ENCODE measurements at regions not wholly inside any gene's neighbourhood (a gene's known extent, or its start where the extent isn't known, plus 50 kb on each side); places are given as distances from the start of the nearest gene placed in this dataset.
"Not testable (repeated sequence)": the region's sequence is repeated elsewhere in the genome, so short reads cannot be mapped to it uniquely, and the experiment has no call there.

GRCh38 chr10:114714281-114714741 lies 56.2 kb upstream of the ABLIM1 start:
- peak; percentile 90 for DNase-seq (ENCODE audit: low spot score)
- TF ChIP-seq CTCF (conservative IDR thresholded peaks at IDR 0.05; ENCODE audit: low read depth), result no peak
- CTCF ChIA-PET, result interaction anchor here (0.7 kb wide), 1 partner anchor 53 kb away, joined by 3 read pairs; no protein-coding TSS in a partner anchor
- peak overlapping the region; percentile 60; the same call in 1 of the 2 replicates for H3K27ac ChIP-seq
- POLR2A ChIA-PET (ENCODE audit: low non-redundant PET), result no interaction called here

- no peak for DNase-seq (ENCODE audit: low spot score)
- TF ChIP-seq CTCF (conservative IDR thresholded peaks at IDR 0.05; ENCODE audit: low read depth), result no peak
- ChIA-PET POLR2A (ENCODE audit: low non-redundant PET) (no interaction called here), CTCF (no interaction called here)
- peak overlapping the region; percentile 59 for H3K27ac ChIP-seq
Measured at GRCh38 chr10:114715171-114715670, 57.1 kb upstream of the ABLIM1 start.

DNA sequence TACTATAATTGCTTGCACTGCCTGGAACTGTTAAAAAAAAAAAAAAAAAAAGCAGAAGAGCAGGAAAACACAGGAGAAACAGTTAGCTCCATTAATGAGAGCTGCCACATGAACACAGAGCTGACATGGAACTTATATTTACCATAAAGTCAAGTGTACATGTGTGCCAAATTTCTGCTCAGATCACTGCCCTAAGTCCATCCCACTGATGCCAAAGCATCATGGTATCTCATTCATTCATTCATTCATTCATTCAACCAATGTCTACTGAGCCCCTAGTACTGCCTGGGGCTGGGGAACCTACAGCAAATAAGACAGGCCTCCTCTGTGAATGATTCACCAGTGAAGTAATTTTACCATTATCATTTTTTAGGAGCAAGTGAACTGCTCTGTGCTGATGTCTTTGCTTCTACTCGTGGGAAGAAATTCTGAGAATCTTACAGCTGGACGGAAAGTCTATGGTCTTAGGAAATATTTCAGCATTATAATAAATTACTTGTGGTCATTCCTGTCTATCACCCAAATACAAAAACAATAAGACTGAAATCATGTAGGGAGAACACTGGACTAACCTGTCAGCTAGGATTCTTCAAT lies 58.8 kb upstream of the ABLIM1 start:
- ChIA-PET CTCF (interaction anchor here (0.7 to 0.9 kb wide), 2 partner anchors 12 to 13 kb away, joined by 4 read pairs; no protein-coding TSS in a partner anchor), POLR2A (ENCODE audit: low non-redundant PET) (no interaction called here)
- no peak for TF ChIP-seq CTCF (conservative IDR thresholded peaks at IDR 0.05; ENCODE audit: low read depth)
- DNase-seq (ENCODE audit: low spot score), result no peak
- no peak overlapping the region for H3K27ac ChIP-seq

- not testable (repeated sequence) for H3K27ac ChIP-seq; DNase-seq (ENCODE audit: low spot score)
- ChIA-PET CTCF (interaction anchor here (0.9 kb wide), 1 partner anchor 11 kb away, joined by 4 read pairs; no protein-coding TSS in a partner anchor), POLR2A (ENCODE audit: low non-redundant PET) (interaction anchor here (0.5 kb wide), 1 partner anchor 89 kb away, joined by 8 read pairs; no protein-coding TSS in a partner anchor)
Measured at GRCh38 chr10:114717881-114718280, 59.8 kb upstream of the ABLIM1 start.

- no peak for DNase-seq (ENCODE audit: low spot score)
- TF ChIP-seq CTCF (conservative IDR thresholded peaks at IDR 0.05; ENCODE audit: low read depth), result no peak
- POLR2A ChIA-PET (ENCODE audit: low non-redundant PET), result no interaction called here
- CTCF ChIA-PET, result no interaction called here
- no peak overlapping the region for H3K27ac ChIP-seq
Measured at GRCh38 chr10:114718374-114718773, 60.3 kb upstream of the ABLIM1 start.

- CTCF ChIA-PET, result no interaction called here
Measured at GRCh38 chr10:114719311-114719710, 61.2 kb upstream of the ABLIM1 start.

GRCh38 chr10:114720023-114720422 lies 61.9 kb upstream of the ABLIM1 start:
- H3K27ac ChIP-seq; POLR2A ChIA-PET (ENCODE audit: low non-redundant PET); CTCF ChIA-PET; DNase-seq (ENCODE audit: low spot score): not testable (repeated sequence)

More at GRCh38 chr10:114719311-114719710, 61.2 kb upstream of the ABLIM1 start:
- POLR2A ChIA-PET (ENCODE audit: low non-redundant PET), result no interaction called here
- no peak overlapping the region for H3K27ac ChIP-seq
- no peak for DNase-seq (ENCODE audit: low spot score)
- TF ChIP-seq CTCF (conservative IDR thresholded peaks at IDR 0.05; ENCODE audit: low read depth), result no peak

Data from RWPE1 (cell line).